Fibroblast of the aortic adventitia (primary cell): ENCODE measurements at regions not wholly inside any gene's neighbourhood (a gene's known extent, or its start where the extent isn't known, plus 50 kb on each side); places are given as distances from the start of the nearest gene placed in this dataset.
A peak's percentile ranks its signal among the peaks of the same experiment; 100 is the strongest.

Experiments used
- DNase-seq: peaks from one replicate; pipeline ENCODE4 v3.0.0-alpha.2; 2010; ENCODE audit warnings: low read depth
- H3K4me3 ChIP-seq: 2 replicates; pipeline ENCODE4 v1.5.1; 2011; ENCODE audit warnings: low read depth, mild to moderate bottlenecking, control low read depth, low read length, moderate library complexity
- CTCF ChIP-seq: IDR thresholded peaks from 2 replicates; pipeline ENCODE4 v1.5.1; 2011; ENCODE audit warnings: mild to moderate bottlenecking, low read length, control low read depth, inconsistent platforms; ENCODE audit not compliant: insufficient read depth

DNA sequence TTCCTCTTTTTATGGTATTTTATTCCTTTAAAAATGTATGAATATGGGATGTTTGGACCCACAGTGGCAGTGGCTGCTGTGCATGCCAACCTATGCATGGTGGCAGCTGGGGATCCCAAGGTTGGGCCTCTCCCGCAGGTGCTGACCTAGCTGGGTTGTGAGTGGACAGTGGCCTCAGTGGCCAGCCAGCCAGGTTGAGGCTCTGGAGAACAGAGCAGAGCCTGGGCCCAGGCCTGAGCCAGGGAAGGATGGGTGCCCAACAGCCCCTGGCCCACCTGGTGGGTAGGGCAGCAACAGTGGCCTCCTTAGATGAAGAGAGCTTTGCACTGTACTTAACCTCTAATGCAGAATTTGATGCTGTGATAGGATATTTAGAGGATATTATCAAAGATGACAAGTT is 624.8 kb downstream of the CHSY3 start:
- no peak overlapping the region for H3K4me3 ChIP-seq
- no peak for TF ChIP-seq CTCF
- DNase-seq: no peak

DNA sequence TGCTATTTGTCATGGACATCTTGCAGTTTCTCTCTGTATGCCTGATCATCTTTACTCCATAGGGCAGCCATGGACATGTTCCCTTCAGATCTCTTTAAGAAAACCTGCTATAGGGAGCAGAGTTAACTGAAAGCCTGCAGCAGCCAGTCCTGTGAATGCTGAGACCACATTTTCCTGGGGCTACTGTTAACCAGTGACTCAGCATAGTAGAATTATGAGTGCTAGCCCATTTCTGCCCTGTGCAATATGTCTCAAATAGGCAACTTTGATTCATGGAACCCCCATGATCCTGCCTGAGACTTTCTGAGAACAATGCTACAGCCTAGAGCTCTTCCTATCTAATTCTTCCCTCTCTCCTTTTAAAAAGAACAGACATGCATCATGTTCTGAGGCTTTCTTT is 624.2 kb downstream of the CHSY3 start:
- DNase-seq: peak; percentile 33
- H3K4me3 ChIP-seq: no peak overlapping the region
- TF ChIP-seq CTCF: no peak

DNA sequence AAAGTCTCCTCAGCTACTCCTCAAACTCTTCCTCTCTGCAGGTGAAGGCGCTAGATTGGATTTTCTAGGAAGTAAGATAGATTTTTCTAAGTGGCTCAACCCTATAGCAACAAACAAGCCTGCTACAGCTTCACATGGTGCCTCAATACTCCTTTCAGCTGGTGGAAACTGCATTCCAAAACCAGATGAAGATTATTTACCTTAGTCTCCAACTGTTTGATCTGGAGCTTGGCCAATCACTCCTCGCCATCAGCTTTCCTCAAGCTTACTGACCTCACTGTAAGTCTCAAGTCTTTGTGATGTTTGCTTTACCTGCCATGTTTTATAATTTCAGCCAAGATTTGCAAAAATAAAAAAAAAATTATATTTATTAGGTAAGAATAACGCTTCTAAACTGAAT is 622.4 kb downstream of the CHSY3 start:
- no peak overlapping the region for H3K4me3 ChIP-seq
- DNase-seq: no peak
- no peak for TF ChIP-seq CTCF

DNA sequence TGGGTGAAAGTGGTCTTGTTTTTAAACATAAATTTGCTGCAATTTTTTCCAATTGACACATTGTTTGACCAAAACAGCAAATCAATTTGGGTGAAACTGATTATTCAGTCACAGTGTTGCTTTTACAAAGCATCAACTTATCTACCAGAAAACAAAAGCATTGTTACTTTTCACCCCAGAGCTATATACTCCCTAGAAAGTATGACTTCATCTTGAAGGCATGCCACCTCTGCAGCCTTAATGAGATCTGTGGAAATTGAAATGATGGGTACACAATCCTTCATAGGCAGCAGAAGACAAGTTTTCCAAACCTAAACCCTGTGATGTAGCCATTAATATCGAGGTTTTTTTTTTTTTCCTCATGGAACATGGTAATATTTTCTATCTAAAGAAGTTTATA is 615.9 kb downstream of the CHSY3 start:
- DNase-seq: no peak
- no peak overlapping the region for H3K4me3 ChIP-seq
- TF ChIP-seq CTCF: no peak

GRCh38 chr5:130514984-130515690 is 610.9 kb downstream of the CHSY3 start:
- no peak for TF ChIP-seq CTCF

GRCh38 chr5:130502702-130503101 is 598.4 kb downstream of the CHSY3 start:
- H3K4me3 ChIP-seq: no peak overlapping the region
- TF ChIP-seq CTCF: no peak
- DNase-seq: no peak

More at GRCh38 chr5:130514984-130515690, 610.9 kb downstream of the CHSY3 start:
- H3K4me3 ChIP-seq: no peak overlapping the region
- peak; percentile 52 for DNase-seq
